CD4-positive, alpha-beta T cell (primary cell): ENCODE measurements at regions not wholly inside any gene's neighbourhood (a gene's known extent, or its start where the extent isn't known, plus 50 kb on each side); places are given as distances from the start of the nearest gene placed in this dataset.
A peak's percentile ranks its signal among the peaks of the same experiment; 100 is the strongest.

Experiments
- ATAC-seq: fragments of 200-7000 bp; cut with Tn5 transposase; one replicate; pipeline ENCODE4 v1.10.0; 2022; ENCODE audit warnings: mild to moderate bottlenecking; ENCODE audit not compliant: poor library complexity
- CTCF ChIA-PET: fragments of 350-600 bp; sonication (Branson Sonifier 250); formaldehyde crosslinking; loops from one replicate; lab custom pipeline; 2021; ENCODE audit warnings: antibody characterized with exemption, inconsistent platforms; lab: Charles Lee
- POLR2A ChIA-PET: fragments of 350-600 bp; sonication (Branson Sonifier 250); formaldehyde crosslinking; loops from one replicate; lab custom pipeline; 2021; ENCODE audit warnings: antibody characterized with exemption, inconsistent platforms; lab: Charles Lee
- DNase-seq, 14 experiments: peaks; one replicate each; pipeline ENCODE4 v3.0.0-alpha.2; 2013 to 2020; ENCODE audit warnings: mixed read lengths in 2 of 14
- H3K27ac ChIP-seq, 2 donors: one replicate each; pipeline versions ENCODE4 v1.5.1 to v1.7.0; 2013; ENCODE audit warnings: low read length in 2 of 2, low read depth in 1 of 2, mild to moderate bottlenecking in 1 of 2
- H3K27me3 ChIP-seq, 2 experiments: 1 replicate in 1 of 2; 2 replicates in 1 of 2; pipeline versions ENCODE4 v1.6.1 to v1.7.0; 2013; ENCODE audit warnings: low read length in 2 of 2, control low read depth in 1 of 2, mild to moderate bottlenecking in 1 of 2, moderate library complexity in 1 of 2; ENCODE audit not compliant: insufficient read depth in 2 of 2, control insufficient read depth in 1 of 2
- H3K36me3 ChIP-seq: one replicate; pipeline ENCODE4 v1.6.1; 2013; ENCODE audit warnings: low read length, control low read depth; ENCODE audit not compliant: insufficient read depth
- H3K4me1 ChIP-seq: one replicate; pipeline ENCODE4 v1.6.1; 2013; ENCODE audit warnings: low read length, control low read depth; ENCODE audit not compliant: insufficient read depth
- H3K4me3 ChIP-seq: one replicate; pipeline ENCODE4 v1.5.1; 2013; ENCODE audit warnings: mild to moderate bottlenecking, low read length, moderate library complexity
- H3K9me3 ChIP-seq, 2 experiments: 1 replicate in 1 of 2; 2 replicates in 1 of 2; pipeline versions ENCODE4 v1.6.1 to v1.7.0; 2013; ENCODE audit warnings: low read length in 2 of 2, mild to moderate bottlenecking in 2 of 2, control low read depth in 1 of 2, moderate library complexity in 1 of 2; ENCODE audit not compliant: control insufficient read depth in 1 of 2, insufficient read depth in 1 of 2
- H3K27ac Mint-ChIP-seq: one replicate; pipeline ENCODE4 v1.8.0; 2020; ENCODE audit warnings: mixed read lengths
- H3K27me3 Mint-ChIP-seq: one replicate; pipeline ENCODE4 v1.8.0; 2021; ENCODE audit warnings: mixed read lengths
- H3K36me3 Mint-ChIP-seq: one replicate; pipeline ENCODE4 v1.8.0; 2021; ENCODE audit warnings: low read depth, mixed read lengths
- H3K4me1 Mint-ChIP-seq: one replicate; pipeline ENCODE4 v1.8.0; 2021; ENCODE audit warnings: low read depth, mixed read lengths
- H3K4me3 Mint-ChIP-seq: one replicate; pipeline ENCODE4 v1.8.0; 2020; ENCODE audit warnings: mild to moderate bottlenecking, mixed read lengths
- H3K9me3 Mint-ChIP-seq: one replicate; pipeline ENCODE4 v1.8.0; 2020; ENCODE audit warnings: mixed read lengths
- CTCF ChIP-seq: fragments of 200-600 bp; IDR thresholded peaks from one replicate; pipeline ENCODE4 v1.8.0; 2022; ENCODE audit warnings: antibody characterized with exemption, mild to moderate bottlenecking
- intact Hi-C, 2 experiments: fragments of 100-400 bp; cut with DNase I in 1 of 2; cut with micrococcal nuclease in 1 of 2; formaldehyde crosslinking; loops; one replicate each; pipeline versions ENCODE4 v1.15.1 to v1.9.0; 2023 to 2025; cut with DNase I, micrococcal nuclease

GRCh38 chr17:6912110-6913051, 80.9 kb upstream of the TEKT1 start:
- no peak for TF ChIP-seq CTCF
- Mint-ChIP-seq H3K4me3 (no peak overlapping the region), H3K36me3 (no peaks in the 10 kb centered on the region), H3K27me3 (peaks cover 13% of the 10 kb centered on the region), H3K4me1 (peaks cover 34% of the 10 kb centered on the region), H3K27ac (no peak overlapping the region), H3K9me3 (no peaks in the 10 kb centered on the region)
- Histone ChIP-seq H3K36me3 (no peaks in the 10 kb centered on the region), H3K27ac (no peak overlapping the region), H3K4me1 (peaks cover 11% of the 10 kb centered on the region), H3K27me3 (peaks cover 0 to 6% of the 10 kb centered on the region in 2 experiments), H3K4me3 (no peak overlapping the region), H3K9me3 (no peaks in the 10 kb centered on the region)
- ATAC-seq (no peak), DNase-seq (no peak)
- POLR2A ChIA-PET: no interaction called here
- intact Hi-C loops: loop anchor here (1.0 to 10.0 kb wide), 5 partner anchors 93 to 248 kb away; no protein-coding TSS in a partner anchor
- CTCF ChIA-PET: interaction anchor here (1.2 kb wide), 1 partner anchor 140 kb away, joined by 3 read pairs; no protein-coding TSS in a partner anchor

DNA sequence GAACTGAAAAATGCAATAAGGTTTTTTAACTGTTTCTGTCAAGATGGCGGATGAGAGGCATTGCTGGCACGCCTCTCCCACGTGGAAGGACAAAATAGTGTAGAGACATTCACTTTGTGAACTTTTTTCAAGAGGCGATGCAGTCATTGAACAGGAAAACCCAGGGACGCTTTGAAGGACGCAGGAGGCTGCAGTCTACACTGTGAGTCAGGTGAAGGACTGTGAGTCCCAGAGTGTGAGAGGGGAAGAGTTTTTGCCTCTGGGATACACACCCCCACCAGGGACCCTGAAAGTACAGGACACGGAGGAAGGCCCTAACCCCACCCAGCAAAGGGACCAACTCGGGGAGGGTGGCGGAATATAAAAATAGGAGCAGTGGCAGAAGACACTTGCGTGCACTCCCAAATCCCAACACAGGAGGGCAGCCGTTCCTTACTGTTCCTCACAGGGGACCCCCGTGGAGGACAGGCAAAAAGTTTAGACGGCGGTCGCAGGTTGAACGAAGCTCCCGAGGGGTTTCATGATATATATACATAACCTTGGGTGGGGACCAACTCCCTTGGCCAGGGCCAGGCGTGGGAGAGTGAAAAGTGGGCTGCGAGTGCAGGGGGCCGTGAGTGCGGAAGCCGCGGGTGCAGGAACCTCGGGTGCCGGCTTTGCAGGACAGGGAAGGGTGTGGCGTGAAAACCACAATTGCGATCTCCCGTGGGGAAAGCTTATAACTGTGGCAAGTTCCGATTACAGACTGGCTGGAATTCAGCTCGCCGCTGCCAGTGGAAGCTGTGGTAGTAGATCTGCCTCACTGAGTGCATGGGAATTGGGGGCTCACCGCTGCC, 82.0 kb upstream of the ALOX12 start:
- DNase-seq (peak; percentile 54 to 83 (median 72)), ATAC-seq (peak; percentile 86)
- Mint-ChIP-seq H3K27me3 (peaks cover 13% of the 10 kb centered on the region), H3K36me3 (no peaks in the 10 kb centered on the region), H3K27ac (no peak overlapping the region), H3K4me3 (peak overlapping the region; percentile 81), H3K9me3 (no peaks in the 10 kb centered on the region), H3K4me1 (peaks cover 34% of the 10 kb centered on the region)
- peak; percentile 87 for TF ChIP-seq CTCF
- intact Hi-C loops: loop anchor here (1.0 to 10.0 kb wide), 5 partner anchors 90 to 249 kb away; no protein-coding TSS in a partner anchor
- Histone ChIP-seq H3K27me3 (peaks cover 0 to 6% of the 10 kb centered on the region in 2 experiments), H3K36me3 (no peaks in the 10 kb centered on the region), H3K4me1 (peaks cover 11% of the 10 kb centered on the region), H3K4me3 (peak overlapping the region; percentile 39), H3K9me3 (no peaks in the 10 kb centered on the region), H3K27ac (no peak overlapping the region)
- CTCF ChIA-PET: interaction anchor here (0.6 to 3.1 kb wide), 9 partner anchors 10 to 138 kb away, joined by 3 to 19 read pairs (median 4); partner anchors contain the start of gene BCL6B
- POLR2A ChIA-PET: interaction anchor here (0.9 to 1.8 kb wide), 3 partner anchors 91 to 107 kb away, joined by 3 to 9 read pairs (median 3); no protein-coding TSS in a partner anchor

GRCh38 chr17:6914711-6915110, 81.1 kb upstream of the ALOX12 start:
- peak; percentile 59 for ATAC-seq

More at GRCh38 chr17:6914711-6915110, 81.1 kb upstream of the ALOX12 start:
- Mint-ChIP-seq H3K27me3 (peaks cover 13% of the 10 kb centered on the region), H3K4me1 (peaks cover 34% of the 10 kb centered on the region), H3K36me3 (no peaks in the 10 kb centered on the region), H3K27ac (no peak overlapping the region), H3K9me3 (no peaks in the 10 kb centered on the region), H3K4me3 (peak overlapping the region; percentile 6)
- Histone ChIP-seq H3K9me3 (no peaks in the 10 kb centered on the region), H3K4me1 (peaks cover 11% of the 10 kb centered on the region), H3K36me3 (no peaks in the 10 kb centered on the region), H3K27ac (no peak overlapping the region), H3K4me3 (no peak overlapping the region), H3K27me3 (peaks cover 0 to 6% of the 10 kb centered on the region in 2 experiments)
- ChIA-PET CTCF (interaction anchor here (0.5 to 3.1 kb wide), 6 partner anchors 11 to 138 kb away, joined by 3 to 19 read pairs (median 5); partner anchors contain the start of gene BCL6B), POLR2A (interaction anchor here (0.6 to 1.8 kb wide), 4 partner anchors 90 to 131 kb away, joined by 3 to 9 read pairs (median 4); no protein-coding TSS in a partner anchor)
- intact Hi-C loops: loop anchor here (1.0 to 10.0 kb wide), 3 partner anchors 90 to 250 kb away; no protein-coding TSS in a partner anchor
- no peak for TF ChIP-seq CTCF
- DNase-seq: peak in 5 of 14 experiments; percentile 5 to 53 (median 29)
